Fibroblast of lung (primary cell): ENCODE measurements at regions not wholly inside any gene's neighbourhood (a gene's known extent, or its start where the extent isn't known, plus 50 kb on each side); places are given as distances from the start of the nearest gene placed in this dataset.

Experiments
- CTCF ChIP-seq, 2 donors: IDR thresholded peaks in 1 of 2; conservative IDR thresholded peaks in 1 of 2; 1 replicate in 1 of 2; 2 replicates in 1 of 2; pipeline ENCODE4 v1.5.1; 2011 to 2012; ENCODE audit warnings: low read length in 2 of 2, control low read depth in 1 of 2, inconsistent platforms in 1 of 2, low read depth in 1 of 2, mild to moderate bottlenecking in 1 of 2
- EZH2 ChIP-seq: IDR thresholded peaks from 2 replicates; pipeline ENCODE4 v1.5.1; 2012; ENCODE audit warnings: low read length, control low read depth, mild to moderate bottlenecking; ENCODE audit errors: missing control alignments

GRCh38 chr7:34317039-34317438, 341.0 kb upstream of the NPSR1 start:
- TF ChIP-seq EZH2, result no peak
- TF ChIP-seq CTCF (conservative IDR thresholded peaks at IDR 0.05 in 1 of 2, IDR thresholded peaks at IDR 0.05 in 1 of 2; ENCODE audit: low read depth in 1 of 2, low read length in 2 of 2), result no peak
